Lung (tissue), 11 donors: ENCODE measurements at regions not wholly inside any gene's neighbourhood (a gene's known extent, or its start where the extent isn't known, plus 50 kb on each side); places are given as distances from the start of the nearest gene placed in this dataset.
A peak's percentile ranks its signal among the peaks of the same experiment; 100 is the strongest.

Experiments
- ATAC-seq: fragments of 200-7000 bp; cut with Tn5 transposase; one replicate; pipeline ENCODE4 v1.9.1; 2020; ENCODE audit warnings: moderate number of reproducible peaks; ENCODE audit not compliant: insufficient read depth, low FRiP score
- DNase-seq, 3 donors: peaks; one replicate each; pipeline ENCODE4 v3.0.0-alpha.2; 2013 to 2017
- H3K27ac ChIP-seq, 2 donors: one replicate each; pipeline ENCODE4 v1.5.1; 2013; ENCODE audit warnings: mild to moderate bottlenecking in 2 of 2, moderate library complexity in 2 of 2, control low read depth in 1 of 2, inconsistent platforms in 1 of 2, low read depth in 1 of 2, low read length in 1 of 2
- H3K27me3 ChIP-seq, 3 donors: one replicate each; pipeline ENCODE4 v1.5.1; 2013; ENCODE audit warnings: low read length in 2 of 3; ENCODE audit not compliant: control insufficient read depth in 3 of 3, insufficient read depth in 3 of 3
- H3K36me3 ChIP-seq, 4 donors: one replicate each; pipeline ENCODE4 v1.5.1; 2013; ENCODE audit warnings: low read length in 4 of 4, mild to moderate bottlenecking in 1 of 4, moderate library complexity in 1 of 4; ENCODE audit not compliant: control insufficient read depth in 4 of 4, insufficient read depth in 4 of 4
- H3K4me1 ChIP-seq, 5 donors: one replicate each; pipeline ENCODE4 v1.5.1; 2013; ENCODE audit warnings: low read length in 5 of 5, mild to moderate bottlenecking in 2 of 5, moderate library complexity in 1 of 5; ENCODE audit not compliant: control insufficient read depth in 5 of 5, insufficient read depth in 5 of 5
- H3K4me3 ChIP-seq: one replicate; pipeline ENCODE4 v1.5.1; 2013; ENCODE audit warnings: mild to moderate bottlenecking, control low read depth, moderate library complexity
- H3K9ac ChIP-seq, 2 donors: one replicate each; pipeline ENCODE4 v1.5.1; 2013; ENCODE audit warnings: low read length in 2 of 2, control low read depth in 1 of 2; ENCODE audit not compliant: insufficient read depth in 1 of 2
- H3K9me3 ChIP-seq, 4 donors: one replicate each; pipeline ENCODE4 v1.5.1; 2013; ENCODE audit warnings: low read length in 3 of 4, mild to moderate bottlenecking in 1 of 4, moderate library complexity in 1 of 4; ENCODE audit not compliant: control insufficient read depth in 4 of 4, insufficient read depth in 3 of 4
- CTCF ChIP-seq: IDR thresholded peaks from 2 replicates; pipeline ENCODE4 v1.5.1; 2012; ENCODE audit warnings: mild to moderate bottlenecking; ENCODE audit errors: control extremely low read depth, extremely low read depth
- WGBS, 2 donors: extraction: QIAGEN DNeasy Blood & Tissue Kit; methylation state at CpG; one replicate each; pipeline ENCODE4 v1.1.7; 2013; 5-methylcytosine and 5-hydroxymethylcytosine counted together
- donor health status: control.
- donor health status: control.
- donor health status: Bipolar disorder and iron deficiency.
- donor health status: healthy.
- donor health status: DM: yes; HTN: yes; CAD: no.

DNA sequence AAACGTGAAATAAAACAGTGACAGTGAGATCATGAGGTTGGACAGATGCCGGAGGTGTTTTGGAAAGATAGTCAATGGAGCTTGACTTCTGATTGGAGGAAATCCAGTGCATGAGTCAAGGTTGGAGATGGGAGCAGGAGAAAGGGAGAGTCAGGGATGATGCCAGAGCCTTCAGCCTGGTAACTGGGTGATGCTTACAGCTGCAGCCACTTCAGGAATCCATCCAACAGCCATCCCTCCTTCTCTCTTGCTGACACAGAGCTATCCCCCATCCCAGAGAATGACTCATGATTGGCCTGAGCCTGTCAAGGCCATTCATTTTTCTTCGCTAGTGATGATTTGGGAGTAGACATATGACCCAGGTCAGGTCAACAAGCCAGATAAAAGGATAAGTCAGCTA, 112.8 kb downstream of the SAMD5 start:
- ATAC-seq (peak; percentile 70), DNase-seq (no peak)
- Histone ChIP-seq H3K9me3 (no peaks in the 10 kb centered on the region), H3K27ac (no peak overlapping the region), H3K36me3 (no peaks in the 10 kb centered on the region), H3K4me3 (no peak overlapping the region), H3K27me3 (no peaks in the 10 kb centered on the region), H3K9ac (no peak overlapping the region), H3K4me1 (peaks cover 0 to 6% (median 0%) of the 10 kb centered on the region in 5 donors)
- no peak for TF ChIP-seq CTCF
- WGBS, 2 donors = 76 to 88% methylated on average over 3 of the region's 3 CpGs

DNA sequence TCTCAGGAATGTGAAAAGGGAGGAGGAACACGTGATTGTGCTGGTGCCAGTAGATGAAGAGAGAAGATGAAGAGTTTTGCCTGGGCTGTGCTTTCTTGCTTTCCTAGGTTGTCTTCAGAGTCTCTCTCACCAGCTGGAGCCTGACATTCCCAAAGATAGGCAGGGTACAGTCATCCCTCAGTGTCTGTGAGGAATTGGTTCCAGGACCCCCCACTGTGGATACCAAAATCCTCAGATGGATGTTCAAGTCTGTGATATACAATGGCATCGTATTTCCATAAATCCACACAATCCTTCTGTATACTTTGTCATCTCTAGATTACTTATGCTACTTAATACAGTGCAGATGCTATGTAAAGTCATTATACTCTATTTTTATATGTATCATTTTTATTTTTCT, 113.5 kb downstream of the SAMD5 start:
- H3K27me3 ChIP-seq = no peaks in the 10 kb centered on the region
- H3K36me3 ChIP-seq = no peaks in the 10 kb centered on the region
- H3K9ac ChIP-seq = no peak overlapping the region
- H3K27ac ChIP-seq = no peak overlapping the region
- no peaks in the 10 kb centered on the region for H3K9me3 ChIP-seq
- H3K4me3 ChIP-seq = no peak overlapping the region
- ATAC-seq (no peak), DNase-seq (no peak)
- WGBS, 2 donors = 83 to 90% methylated on average over 2 of the region's 2 CpGs
- TF ChIP-seq CTCF = no peak
- H3K4me1 ChIP-seq = peaks cover 0 to 6% (median 0%) of the 10 kb centered on the region in 5 donors

DNA sequence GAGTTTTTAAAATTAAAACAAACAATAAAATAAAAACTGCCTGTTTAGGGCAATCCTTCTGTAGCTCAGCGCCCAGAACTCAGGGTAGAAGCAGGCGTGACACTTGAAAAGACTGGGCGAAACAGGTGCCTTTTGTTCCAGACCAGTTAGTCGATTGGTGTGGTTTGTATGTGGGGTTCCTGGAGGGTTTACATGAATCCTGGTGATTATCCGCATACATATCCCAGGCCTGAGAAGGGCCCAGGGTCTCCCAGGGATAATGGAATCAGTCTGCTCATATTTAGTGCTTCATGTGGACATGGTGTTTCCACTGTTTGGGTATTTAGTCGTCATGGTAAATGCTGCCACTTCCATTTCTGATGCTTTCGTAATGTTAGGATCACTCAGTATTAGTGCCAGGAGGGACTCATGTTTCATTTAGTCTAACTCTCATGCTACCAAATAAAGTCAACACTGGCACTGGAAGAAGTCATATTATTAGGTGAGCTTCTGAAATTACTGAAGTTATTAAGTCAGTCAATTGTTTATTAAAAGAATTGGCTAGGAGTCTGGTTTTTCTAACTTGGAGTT, 116.5 kb downstream of the SAMD5 start:
- peak in 2 of 3 donors; percentile 72 to 76 for DNase-seq

More for the DNA sequence above, 116.5 kb downstream of the SAMD5 start:
- H3K4me1 ChIP-seq = no peaks in the 10 kb centered on the region
- 89 to 90% methylated on average over 7 of the region's 7 CpGs for WGBS, 2 donors
- H3K9me3 ChIP-seq = no peaks in the 10 kb centered on the region
- H3K9ac ChIP-seq = no peak overlapping the region
- ATAC-seq = no peak
- H3K4me3 ChIP-seq = no peak overlapping the region
- no peaks in the 10 kb centered on the region for H3K27me3 ChIP-seq
- no peaks in the 10 kb centered on the region for H3K36me3 ChIP-seq
- no peak for TF ChIP-seq CTCF
- no peak overlapping the region for H3K27ac ChIP-seq
